GM23338 (cell line): ENCODE measurements at regions not wholly inside any gene's neighbourhood (a gene's known extent, or its start where the extent isn't known, plus 50 kb on each side); places are given as distances from the start of the nearest gene placed in this dataset.
A peak's percentile ranks its signal among the peaks of the same experiment; 100 is the strongest.

ENCODE experiments used
- ATAC-seq: fragments of 200-7000 bp; cut with Tn5 transposase; 3 replicates; pipeline ENCODE4 v1.9.1; 2020
- DNase-seq: peaks from one replicate; pipeline ENCODE4 v3.0.0-alpha.2; 2015; ENCODE audit warnings: low spot score
- H2AFZ ChIP-seq: fragments of 200-600 bp; sonication (generic); 2 replicates; pipeline ENCODE4 v1.8.0; 2016; ENCODE audit warnings: antibody characterized with exemption, mild to moderate bottlenecking, moderate library complexity
- H3F3A ChIP-seq: fragments of 200-600 bp; sonication (generic); replicated peaks from 2 replicates; pipeline ENCODE4 v1.8.0; 2017; ENCODE audit warnings: antibody characterized with exemption, mixed run types, low read depth
- H3K27ac ChIP-seq: fragments of 200-600 bp; sonication (generic); 2 replicates; pipeline ENCODE4 v1.6.1; 2016; ENCODE audit warnings: low read depth
- H3K27me3 ChIP-seq: fragments of 200-600 bp; sonication (generic); 2 replicates; pipeline ENCODE4 v1.8.0; 2016; ENCODE audit warnings: mild to moderate bottlenecking, mixed run types, moderate library complexity; ENCODE audit not compliant: insufficient read depth
- H3K36me3 ChIP-seq: fragments of 200-600 bp; sonication (generic); 2 replicates; pipeline ENCODE4 v1.8.0; 2016; ENCODE audit warnings: mild to moderate bottlenecking; ENCODE audit not compliant: insufficient read depth
- H3K4me1 ChIP-seq: fragments of 200-600 bp; sonication (generic); 2 replicates; pipeline ENCODE4 v1.8.0; 2016; ENCODE audit warnings: mild to moderate bottlenecking, moderate library complexity; ENCODE audit not compliant: insufficient read depth
- H3K4me2 ChIP-seq: fragments of 200-600 bp; sonication (generic); 2 replicates; pipeline ENCODE4 v1.7.1; 2017; ENCODE audit warnings: mixed run types
- H3K4me3 ChIP-seq: fragments of 200-600 bp; sonication (generic); 2 replicates; pipeline ENCODE4 v1.6.1; 2016; ENCODE audit warnings: mixed run types
- H3K79me2 ChIP-seq: fragments of 200-600 bp; sonication (generic); replicated peaks from 2 replicates; pipeline ENCODE4 v1.8.0; 2017; ENCODE audit warnings: mild to moderate bottlenecking; ENCODE audit not compliant: insufficient read depth
- H3K9me2 ChIP-seq: fragments of 200-600 bp; sonication (generic); 2 replicates; pipeline ENCODE4 v1.8.0; 2017; ENCODE audit not compliant: insufficient read depth
- H4K20me1 ChIP-seq: fragments of 200-600 bp; sonication (generic); replicated peaks from 2 replicates; pipeline ENCODE4 v1.8.0; 2017; ENCODE audit warnings: mild to moderate bottlenecking; ENCODE audit not compliant: insufficient read depth
- H3K27ac Mint-ChIP-seq: 2 replicates; pipeline ENCODE4 v1.8.0; 2020; ENCODE audit warnings: inconsistent platforms, mild to moderate bottlenecking, moderate library complexity, mixed read lengths
- H3K27me3 Mint-ChIP-seq: 3 replicates; pipeline ENCODE4 v1.8.0; 2022; ENCODE audit warnings: low read depth, mild to moderate bottlenecking, moderate library complexity, mixed read lengths, inconsistent platforms; ENCODE audit not compliant: insufficient read depth, poor library complexity
- H3K36me3 Mint-ChIP-seq: 3 replicates; pipeline ENCODE4 v1.8.0; 2021; ENCODE audit warnings: low read depth, mild to moderate bottlenecking, inconsistent platforms, moderate library complexity, mixed read lengths
- H3K4me1 Mint-ChIP-seq: 3 replicates; pipeline ENCODE4 v1.8.0; 2020; ENCODE audit warnings: mild to moderate bottlenecking, inconsistent platforms, mixed read lengths
- H3K4me3 Mint-ChIP-seq: 3 replicates; pipeline ENCODE4 v1.8.0; 2021; ENCODE audit warnings: moderate library complexity, mild to moderate bottlenecking, inconsistent platforms, mixed read lengths
- H3K9me3 Mint-ChIP-seq: 3 replicates; pipeline ENCODE4 v1.8.0; 2020; ENCODE audit warnings: moderate library complexity, mild to moderate bottlenecking, inconsistent platforms, mixed read lengths
- EZH2 ChIP-seq: fragments of 200-600 bp; sonication (generic); IDR thresholded peaks from one replicate; pipeline ENCODE4 v1.8.0; 2017; ENCODE audit warnings: antibody characterized with exemption, mild to moderate bottlenecking, low read depth; ENCODE audit not compliant: unreplicated experiment
- EZH2phosphoT487 ChIP-seq: fragments of 200-600 bp; sonication (generic); IDR thresholded peaks from one replicate; pipeline ENCODE4 v1.8.1; 2018; ENCODE audit warnings: antibody characterized with exemption; ENCODE audit not compliant: unreplicated experiment
- JUNB ChIP-seq: IDR thresholded peaks from one replicate; pipeline ENCODE4 v1.6.1; 2016; ENCODE audit warnings: antibody characterized with exemption; ENCODE audit not compliant: unreplicated experiment
- NANOG ChIP-seq: IDR thresholded peaks from 2 replicates; pipeline ENCODE4 v1.6.1; 2016; ENCODE audit warnings: antibody characterized with exemption, borderline replicate concordance
- POLR2AphosphoS5 ChIP-seq: IDR thresholded peaks from 2 replicates; pipeline ENCODE4 v1.6.1; 2016; ENCODE audit warnings: antibody characterized with exemption, low read depth
- STAT1 ChIP-seq: IDR thresholded peaks from one replicate; pipeline ENCODE4 v1.6.1; 2016; ENCODE audit warnings: antibody characterized with exemption; ENCODE audit not compliant: unreplicated experiment
- ZNF114 ChIP-seq: fragments of 250-450 bp; sonication (Bioruptor Pico); IDR thresholded peaks from 2 replicates; pipeline ENCODE4 v1.5.0; 2020; ENCODE audit warnings: mild to moderate bottlenecking, moderate library complexity
- ZNF331 ChIP-seq: fragments of 250-450 bp; sonication (Bioruptor Pico); IDR thresholded peaks from 2 replicates; pipeline ENCODE4 v1.5.0; 2020; ENCODE audit warnings: low read depth, mild to moderate bottlenecking, moderate library complexity
- TF ChIP-seq, protein P1 (sequence below): IDR thresholded peaks from one replicate; pipeline ENCODE4 v1.6.1; 2018; ENCODE audit warnings: antibody characterized with exemption; ENCODE audit not compliant: unreplicated experiment
- TF ChIP-seq, protein P2 (sequence below), 2 experiments: fragments of 200-600 bp in 1 of 2; sonication (generic) in 1 of 2; conservative IDR thresholded peaks; 2 replicates each; pipeline versions ENCODE4 v1.5.1 to v1.6.1; 2016 to 2017; ENCODE audit warnings: antibody characterized with exemption in 2 of 2, low read depth in 2 of 2, mild to moderate bottlenecking in 2 of 2, moderate library complexity in 1 of 2
- TF ChIP-seq, protein P3 (sequence below): IDR thresholded peaks from 2 replicates; pipeline ENCODE4 v1.6.1; 2016; ENCODE audit warnings: antibody characterized with exemption

DNA sequence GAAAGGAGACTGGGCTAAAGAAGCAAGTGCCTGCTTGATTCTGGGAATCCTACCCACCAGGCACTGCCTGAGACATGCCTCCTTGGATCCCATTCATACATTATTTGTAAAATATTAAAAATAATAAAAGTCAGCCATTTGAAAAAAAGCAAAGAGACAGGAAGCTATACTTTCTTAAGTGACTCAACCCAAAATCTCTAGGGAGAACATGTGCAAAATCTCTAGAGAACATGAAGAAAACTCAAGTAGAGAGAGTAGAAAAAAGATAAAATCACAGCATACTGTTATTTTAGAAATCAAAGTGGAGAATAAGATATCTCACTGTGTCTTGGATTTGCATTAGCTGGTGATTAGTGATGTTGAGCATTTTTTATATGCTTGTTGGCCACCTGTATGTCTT is 197.2 kb upstream of the GGTLC1 start:
- no peaks in the 10 kb centered on the region for H3K36me3 ChIP-seq
- H2AFZ ChIP-seq, result peak overlapping the region; percentile 15
- no peak overlapping the region for H3K4me3 ChIP-seq
- Mint-ChIP-seq H3K4me3 (no peak overlapping the region), H3K36me3 (no peaks in the 10 kb centered on the region; the same call in 2 of the 3 replicates), H3K27ac (no peak overlapping the region), H3K4me1 (peaks cover 19% of the 10 kb centered on the region; the same call in 2 of the 3 replicates), H3K27me3 (no peaks in the 10 kb centered on the region), H3K9me3 (peaks cover 8% of the 10 kb centered on the region; the same call in 2 of the 3 replicates)
- H3K4me2 ChIP-seq, result 0 out of 2 replicates have a peak overlapping the region, but pooled peaks have one; percentile 5
- H3K9me2 ChIP-seq, result no peaks in the 10 kb centered on the region
- DNase-seq (no peak), ATAC-seq (no peak)
- H3K4me1 ChIP-seq, result peaks cover 10% of the 10 kb centered on the region
- no peaks in the 10 kb centered on the region for H3K27me3 ChIP-seq
- TF ChIP-seq EZH2phosphoT487, result no peak
- TF ChIP-seq, protein P1, sequence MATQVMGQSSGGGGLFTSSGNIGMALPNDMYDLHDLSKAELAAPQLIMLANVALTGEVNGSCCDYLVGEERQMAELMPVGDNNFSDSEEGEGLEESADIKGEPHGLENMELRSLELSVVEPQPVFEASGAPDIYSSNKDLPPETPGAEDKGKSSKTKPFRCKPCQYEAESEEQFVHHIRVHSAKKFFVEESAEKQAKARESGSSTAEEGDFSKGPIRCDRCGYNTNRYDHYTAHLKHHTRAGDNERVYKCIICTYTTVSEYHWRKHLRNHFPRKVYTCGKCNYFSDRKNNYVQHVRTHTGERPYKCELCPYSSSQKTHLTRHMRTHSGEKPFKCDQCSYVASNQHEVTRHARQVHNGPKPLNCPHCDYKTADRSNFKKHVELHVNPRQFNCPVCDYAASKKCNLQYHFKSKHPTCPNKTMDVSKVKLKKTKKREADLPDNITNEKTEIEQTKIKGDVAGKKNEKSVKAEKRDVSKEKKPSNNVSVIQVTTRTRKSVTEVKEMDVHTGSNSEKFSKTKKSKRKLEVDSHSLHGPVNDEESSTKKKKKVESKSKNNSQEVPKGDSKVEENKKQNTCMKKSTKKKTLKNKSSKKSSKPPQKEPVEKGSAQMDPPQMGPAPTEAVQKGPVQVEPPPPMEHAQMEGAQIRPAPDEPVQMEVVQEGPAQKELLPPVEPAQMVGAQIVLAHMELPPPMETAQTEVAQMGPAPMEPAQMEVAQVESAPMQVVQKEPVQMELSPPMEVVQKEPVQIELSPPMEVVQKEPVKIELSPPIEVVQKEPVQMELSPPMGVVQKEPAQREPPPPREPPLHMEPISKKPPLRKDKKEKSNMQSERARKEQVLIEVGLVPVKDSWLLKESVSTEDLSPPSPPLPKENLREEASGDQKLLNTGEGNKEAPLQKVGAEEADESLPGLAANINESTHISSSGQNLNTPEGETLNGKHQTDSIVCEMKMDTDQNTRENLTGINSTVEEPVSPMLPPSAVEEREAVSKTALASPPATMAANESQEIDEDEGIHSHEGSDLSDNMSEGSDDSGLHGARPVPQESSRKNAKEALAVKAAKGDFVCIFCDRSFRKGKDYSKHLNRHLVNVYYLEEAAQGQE, result no peak
- no peak for TF ChIP-seq POLR2AphosphoS5
- TF ChIP-seq NANOG, result no peak
- TF ChIP-seq, protein P2, sequence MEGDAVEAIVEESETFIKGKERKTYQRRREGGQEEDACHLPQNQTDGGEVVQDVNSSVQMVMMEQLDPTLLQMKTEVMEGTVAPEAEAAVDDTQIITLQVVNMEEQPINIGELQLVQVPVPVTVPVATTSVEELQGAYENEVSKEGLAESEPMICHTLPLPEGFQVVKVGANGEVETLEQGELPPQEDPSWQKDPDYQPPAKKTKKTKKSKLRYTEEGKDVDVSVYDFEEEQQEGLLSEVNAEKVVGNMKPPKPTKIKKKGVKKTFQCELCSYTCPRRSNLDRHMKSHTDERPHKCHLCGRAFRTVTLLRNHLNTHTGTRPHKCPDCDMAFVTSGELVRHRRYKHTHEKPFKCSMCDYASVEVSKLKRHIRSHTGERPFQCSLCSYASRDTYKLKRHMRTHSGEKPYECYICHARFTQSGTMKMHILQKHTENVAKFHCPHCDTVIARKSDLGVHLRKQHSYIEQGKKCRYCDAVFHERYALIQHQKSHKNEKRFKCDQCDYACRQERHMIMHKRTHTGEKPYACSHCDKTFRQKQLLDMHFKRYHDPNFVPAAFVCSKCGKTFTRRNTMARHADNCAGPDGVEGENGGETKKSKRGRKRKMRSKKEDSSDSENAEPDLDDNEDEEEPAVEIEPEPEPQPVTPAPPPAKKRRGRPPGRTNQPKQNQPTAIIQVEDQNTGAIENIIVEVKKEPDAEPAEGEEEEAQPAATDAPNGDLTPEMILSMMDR (conservative IDR thresholded peaks at IDR 0.05; ENCODE audit: low read depth in 2 of 2), result no peak
- no peak for TF ChIP-seq ZNF114 (CRISPR knock-in tag)
- no peak overlapping the region for H3K27ac ChIP-seq
- no peaks in the 10 kb centered on the region for H3F3A ChIP-seq
- no peaks in the 10 kb centered on the region for H4K20me1 ChIP-seq
- H3K79me2 ChIP-seq, result no peaks in the 10 kb centered on the region

DNA sequence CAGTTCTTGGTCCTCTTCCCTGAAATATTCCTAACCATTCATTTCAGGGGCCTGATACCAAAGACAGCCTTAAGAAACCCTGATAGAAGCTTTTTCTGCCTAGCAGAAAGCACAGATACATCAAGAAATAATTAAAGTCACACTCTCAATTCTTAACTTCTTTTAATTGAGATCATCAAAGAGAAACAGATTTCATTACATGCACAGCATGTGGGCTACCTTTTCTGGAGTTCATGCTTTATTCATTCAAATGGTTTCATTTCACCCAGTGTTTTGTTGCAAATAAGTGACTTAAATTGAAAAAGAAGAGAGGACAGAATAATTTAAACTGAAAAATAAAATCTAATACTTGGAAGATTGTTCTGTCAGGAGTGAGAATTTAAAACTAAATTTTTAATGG is 192.6 kb upstream of the GGTLC1 start:
- Mint-ChIP-seq H3K27me3 (no peaks in the 10 kb centered on the region), H3K36me3 (no peaks in the 10 kb centered on the region; the same call in 2 of the 3 replicates), H3K4me3 (no peak overlapping the region), H3K27ac (no peak overlapping the region), H3K4me1 (peaks cover 15% of the 10 kb centered on the region; the same call in 2 of the 3 replicates), H3K9me3 (no peaks in the 10 kb centered on the region)
- H2AFZ ChIP-seq, result no peak overlapping the region
- H3K9me2 ChIP-seq, result peaks cover 4% of the 10 kb centered on the region; the same call in 1 of the 2 replicates
- H3K36me3 ChIP-seq, result no peaks in the 10 kb centered on the region
- H3K4me1 ChIP-seq, result peaks cover 9% of the 10 kb centered on the region
- DNase-seq (no peak), ATAC-seq (no peak)
- no peaks in the 10 kb centered on the region for H3K79me2 ChIP-seq
- H3K27me3 ChIP-seq, result no peaks in the 10 kb centered on the region
- no peaks in the 10 kb centered on the region for H4K20me1 ChIP-seq
- H3K4me2 ChIP-seq, result no peak overlapping the region
- H3F3A ChIP-seq, result no peaks in the 10 kb centered on the region
- no peak overlapping the region for H3K4me3 ChIP-seq
- no peak overlapping the region for H3K27ac ChIP-seq
- TF ChIP-seq ZNF331 (CRISPR knock-in tag), result no peak
- TF ChIP-seq, protein P3, sequence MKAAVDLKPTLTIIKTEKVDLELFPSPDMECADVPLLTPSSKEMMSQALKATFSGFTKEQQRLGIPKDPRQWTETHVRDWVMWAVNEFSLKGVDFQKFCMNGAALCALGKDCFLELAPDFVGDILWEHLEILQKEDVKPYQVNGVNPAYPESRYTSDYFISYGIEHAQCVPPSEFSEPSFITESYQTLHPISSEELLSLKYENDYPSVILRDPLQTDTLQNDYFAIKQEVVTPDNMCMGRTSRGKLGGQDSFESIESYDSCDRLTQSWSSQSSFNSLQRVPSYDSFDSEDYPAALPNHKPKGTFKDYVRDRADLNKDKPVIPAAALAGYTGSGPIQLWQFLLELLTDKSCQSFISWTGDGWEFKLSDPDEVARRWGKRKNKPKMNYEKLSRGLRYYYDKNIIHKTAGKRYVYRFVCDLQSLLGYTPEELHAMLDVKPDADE, result no peak
- TF ChIP-seq, protein P1, result no peak
- TF ChIP-seq STAT1, result no peak
- TF ChIP-seq POLR2AphosphoS5, result no peak
- TF ChIP-seq JUNB, result no peak
- TF ChIP-seq ZNF114 (CRISPR knock-in tag), result no peak
- TF ChIP-seq, protein P2 (conservative IDR thresholded peaks at IDR 0.05; ENCODE audit: low read depth in 2 of 2), result no peak
- no peak for TF ChIP-seq EZH2
